Esophagus squamous epithelium (tissue), 5 donors: ENCODE measurements at regions not wholly inside any gene's neighbourhood (a gene's known extent, or its start where the extent isn't known, plus 50 kb on each side); places are given as distances from the start of the nearest gene placed in this dataset.
"Not testable (repeated sequence)": the region's sequence is repeated elsewhere in the genome, so short reads cannot be mapped to it uniquely, and the experiment has no call there.

Experiments
- DNase-seq: peaks from one replicate; lab custom pipeline; 2025; lab: John Stamatoyannopoulos, UW
- H3K27ac ChIP-seq, 4 donors: fragments of 200-600 bp; sonication (generic); one replicate each; pipeline ENCODE4 v1.5.1; 2016 to 2019; ENCODE audit warnings: mild to moderate bottlenecking in 1 of 4
- H3K27me3 ChIP-seq, 4 donors: fragments of 200-600 bp; sonication (generic); 1 replicate in 3 of 4; 2 replicates in 1 of 4; pipeline versions ENCODE4 v1.5.1 to v1.6.0; 2017 to 2021; ENCODE audit warnings: antibody characterized with exemption in 1 of 4
- H3K36me3 ChIP-seq, 3 donors: fragments of 200-600 bp; sonication (generic); one replicate each; pipeline ENCODE4 v1.5.1; 2016 to 2019
- H3K4me1 ChIP-seq, 3 donors: fragments of 200-600 bp; sonication (generic); one replicate each; pipeline ENCODE4 v1.5.1; 2017 to 2019
- H3K4me3 ChIP-seq, 4 donors: fragments of 200-600 bp; sonication (generic); 1 replicate in 3 of 4; 2 replicates in 1 of 4; pipeline ENCODE4 v1.5.1; 2016 to 2019; ENCODE audit warnings: mild to moderate bottlenecking in 2 of 4, moderate library complexity in 1 of 4
- H3K9me3 ChIP-seq, 3 donors: fragments of 200-600 bp; sonication (generic); one replicate each; pipeline ENCODE4 v1.5.1; 2016 to 2019
- CTCF ChIP-seq, 6 experiments: fragments of 450-650 bp in 4 of 6; fragments of 200-600 bp in 2 of 6; sonication (generic) in 2 of 6; IDR thresholded peaks; one replicate each; pipeline ENCODE4 v1.5.1; 2016 to 2019; ENCODE audit warnings: antibody characterized with exemption in 6 of 6, mild to moderate bottlenecking in 4 of 6, moderate library complexity in 4 of 6
- POLR2A ChIP-seq, 4 donors: fragments of 450-650 bp; IDR thresholded peaks; one replicate each; pipeline ENCODE4 v1.6.1; 2017; ENCODE audit warnings: antibody characterized with exemption in 4 of 4, mild to moderate bottlenecking in 4 of 4, moderate library complexity in 3 of 4
- WGBS, 2 donors: methylation state at CpG; one replicate each; pipeline ENCODE4 v1.1.5; 2018; 5-methylcytosine and 5-hydroxymethylcytosine counted together
- intact Hi-C: fragments of 100-400 bp; cut with DNase I; formaldehyde crosslinking; loops from one replicate; pipeline ENCODE4 v1.15.0; 2022
- donor health status: DM: yes; HTN: yes; CAD: no.

DNA sequence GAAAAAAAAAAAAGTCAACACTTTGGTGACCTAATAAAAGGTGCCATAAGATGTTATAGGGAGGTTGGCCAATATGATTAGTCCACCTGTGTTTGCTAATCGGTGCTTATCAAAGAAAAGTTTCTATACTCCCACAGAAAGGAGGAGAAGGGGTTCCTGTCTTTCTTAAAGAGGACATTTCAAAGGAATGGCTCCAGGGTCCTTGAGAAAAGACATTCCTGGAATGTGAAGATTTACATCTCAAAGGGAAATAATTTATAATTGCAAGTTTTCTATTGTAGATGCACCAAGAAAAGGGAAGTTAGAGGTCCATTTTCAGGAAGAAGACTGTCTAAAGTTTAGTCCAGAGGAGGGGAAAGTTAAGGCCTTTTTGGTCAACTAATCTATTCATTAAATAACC, 715.3 kb downstream of the NXPH1 start:
- H3K36me3 ChIP-seq: no peaks in the 10 kb centered on the region
- WGBS, 2 donors: 33 to 55% methylated on average over 1 of the region's 1 CpG
- no peak for DNase-seq
- no peaks in the 10 kb centered on the region for H3K4me1 ChIP-seq
- H3K27ac ChIP-seq: no peak overlapping the region
- intact Hi-C loops: no loop called here
- H3K27me3 ChIP-seq: no peaks in the 10 kb centered on the region
- no peak overlapping the region for H3K4me3 ChIP-seq
- H3K9me3 ChIP-seq: no peaks in the 10 kb centered on the region
- no peak for TF ChIP-seq POLR2A (IDR thresholded peaks at IDR 0.05)
- no peak for TF ChIP-seq CTCF (IDR thresholded peaks at IDR 0.05)

GRCh38 chr7:9149499-9150082, 716.2 kb downstream of the NXPH1 start:
- DNase-seq: no peak
- H3K27ac ChIP-seq: no peak overlapping the region
- intact Hi-C loops: no loop called here
- H3K9me3 ChIP-seq: no peaks in the 10 kb centered on the region
- no peaks in the 10 kb centered on the region for H3K27me3 ChIP-seq
- TF ChIP-seq POLR2A (IDR thresholded peaks at IDR 0.05) (no peak), CTCF (IDR thresholded peaks at IDR 0.05) (no peak)
- no peaks in the 10 kb centered on the region for H3K4me1 ChIP-seq
- no peak overlapping the region for H3K4me3 ChIP-seq
- no peaks in the 10 kb centered on the region for H3K36me3 ChIP-seq
- 65 to 71% methylated on average over 4 of the region's 4 CpGs for WGBS, 2 donors

DNA sequence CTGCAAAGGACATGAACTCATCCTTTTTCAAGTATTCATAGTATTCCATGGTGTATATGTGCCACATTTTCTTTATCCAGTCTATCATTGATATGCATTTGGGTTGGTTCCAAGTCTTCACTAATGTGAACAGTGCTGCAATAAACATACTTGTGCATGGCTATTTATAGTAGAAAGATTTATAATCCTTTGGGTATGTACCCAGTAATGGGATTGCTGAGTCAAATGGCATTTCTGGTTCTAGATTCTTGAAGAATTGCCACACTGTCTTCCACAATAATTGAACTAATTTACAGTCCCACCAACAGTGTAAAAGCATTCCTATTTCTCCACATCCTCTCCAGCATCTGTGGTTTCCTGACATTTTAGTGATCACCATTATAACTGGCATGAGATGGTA, 730.3 kb downstream of the NXPH1 start:
- H3K27ac ChIP-seq, H3K4me3 ChIP-seq, intact Hi-C loops, H3K9me3 ChIP-seq, H3K36me3 ChIP-seq, DNase-seq, H3K4me1 ChIP-seq, H3K27me3 ChIP-seq: not testable (repeated sequence)

DNA sequence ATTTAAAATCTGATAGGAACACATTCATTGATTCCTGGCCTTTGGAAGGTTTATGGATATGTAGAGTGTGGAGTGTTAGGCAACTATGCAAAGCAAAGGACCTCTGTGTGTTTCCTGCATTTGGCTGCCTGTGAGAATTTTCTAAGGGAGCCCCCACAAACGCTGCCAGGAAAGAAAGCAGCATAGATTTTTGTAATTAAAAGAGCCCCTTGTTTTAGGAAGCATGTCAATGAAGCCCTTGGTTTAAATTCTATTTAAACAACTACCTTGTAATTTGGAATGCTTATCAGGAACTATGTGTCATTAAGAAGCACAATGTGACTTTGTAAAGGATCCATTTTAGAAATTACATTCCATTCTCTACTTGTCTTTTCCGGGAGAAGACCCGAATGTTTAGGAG, 742.5 kb downstream of the NXPH1 start:
- Histone ChIP-seq H3K4me3 (no peak overlapping the region), H3K27me3 (no peaks in the 10 kb centered on the region), H3K4me1 (no peaks in the 10 kb centered on the region), H3K9me3 (no peaks in the 10 kb centered on the region), H3K27ac (no peak overlapping the region), H3K36me3 (no peaks in the 10 kb centered on the region)
- intact Hi-C loops: no loop called here
- WGBS, 2 donors: 40 to 49% methylated on average over 3 of the region's 3 CpGs
- TF ChIP-seq CTCF (IDR thresholded peaks at IDR 0.05) (no peak), POLR2A (IDR thresholded peaks at IDR 0.05) (no peak)
- no peak for DNase-seq

GRCh38 chr7:9181356-9181755, 747.9 kb downstream of the NXPH1 start:
- intact Hi-C loops: no loop called here
- no peak overlapping the region for H3K27ac ChIP-seq
- H3K4me3 ChIP-seq: no peak overlapping the region
- no peak for DNase-seq
- H3K27me3 ChIP-seq: no peaks in the 10 kb centered on the region
- H3K36me3 ChIP-seq: no peaks in the 10 kb centered on the region
- no peaks in the 10 kb centered on the region for H3K4me1 ChIP-seq
- H3K9me3 ChIP-seq: no peaks in the 10 kb centered on the region
- WGBS, 2 donors: 40 to 57% methylated on average over 1 of the region's 1 CpG
- no peak for TF ChIP-seq POLR2A (IDR thresholded peaks at IDR 0.05)
- no peak for TF ChIP-seq CTCF (IDR thresholded peaks at IDR 0.05)

DNA sequence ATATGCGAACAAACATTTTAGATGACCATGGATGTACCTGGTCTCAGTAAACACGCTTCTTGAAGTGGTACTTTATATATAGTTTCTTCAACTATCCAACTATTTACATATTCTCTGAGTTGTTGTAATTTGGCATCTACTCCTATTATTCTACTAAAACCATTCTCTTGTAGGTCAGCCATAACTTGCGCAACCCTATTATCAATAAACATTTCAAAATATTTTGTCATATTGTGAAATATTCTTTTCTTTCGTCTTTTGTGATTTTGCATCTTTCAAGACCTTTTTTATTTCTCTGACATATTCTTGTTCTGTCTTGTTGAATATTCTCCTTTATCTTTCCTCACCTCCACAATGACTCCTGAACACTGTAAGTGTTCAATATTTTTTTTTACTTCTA, 753.3 kb downstream of the NXPH1 start:
- no peak for DNase-seq
- Histone ChIP-seq H3K4me1 (no peaks in the 10 kb centered on the region), H3K36me3 (no peaks in the 10 kb centered on the region), H3K27me3 (no peaks in the 10 kb centered on the region), H3K27ac (no peak overlapping the region), H3K4me3 (no peak overlapping the region), H3K9me3 (no peaks in the 10 kb centered on the region)
- intact Hi-C loops: no loop called here
- TF ChIP-seq POLR2A (IDR thresholded peaks at IDR 0.05) (no peak), CTCF (IDR thresholded peaks at IDR 0.05) (no peak)
- 75% methylated on average over 4 of the region's 4 CpGs for WGBS, 2 donors
